T47D (cell line): ENCODE measurements at regions not wholly inside any gene's neighbourhood (a gene's known extent, or its start where the extent isn't known, plus 50 kb on each side); places are given as distances from the start of the nearest gene placed in this dataset.
"Not testable (repeated sequence)": the region's sequence is repeated elsewhere in the genome, so short reads cannot be mapped to it uniquely, and the experiment has no call there.

Source experiments
- DNase-seq, 2 experiments: peaks; one replicate each; pipeline versions ENCODE4 v3.0.0 to v3.0.0-alpha.2; 2011 to 2012; ENCODE audit warnings: low read depth in 1 of 2, low spot score in 1 of 2
- JUND ChIP-seq: IDR thresholded peaks from 2 replicates; pipeline ENCODE4 v1.6.1; 2012; ENCODE audit warnings: low read depth
- in situ Hi-C: cut with HindIII; loops from 2 replicates; pipeline ENCODE4 v1.10.0; 2016; ENCODE audit warnings: low sequenced_read_pairs, low pct_unique_long_range_greater_than_20kb

- in situ Hi-C loops: no loop called here
- no peak for TF ChIP-seq JUND
- no peak for DNase-seq
Measured at GRCh38 chr2:126952216-126952615, 53.5 kb downstream of the TEX51 start.

- in situ Hi-C loops: no loop called here
Measured at GRCh38 chr2:126953483-126953882, 54.8 kb downstream of the TEX51 start.

GRCh38 chr2:126954831-126955230 lies 56.1 kb downstream of the TEX51 start:
- DNase-seq: no peak
- TF ChIP-seq JUND: no peak
- in situ Hi-C loops: no loop called here

More at GRCh38 chr2:126953483-126953882, 54.8 kb downstream of the TEX51 start:
- no peak for TF ChIP-seq JUND
- DNase-seq: no peak

GRCh38 chr2:126956773-126957172 lies 58.1 kb downstream of the TEX51 start:
- DNase-seq, in situ Hi-C loops: not testable (repeated sequence)

GRCh38 chr2:126963390-126963789 lies 64.7 kb downstream of the TEX51 start:
- in situ Hi-C loops: no loop called here
- no peak for DNase-seq
- no peak for TF ChIP-seq JUND

GRCh38 chr2:126966601-126967000 lies 67.9 kb downstream of the TEX51 start:
- TF ChIP-seq JUND: no peak
- no peak for DNase-seq
- in situ Hi-C loops: no loop called here

GRCh38 chr2:126970583-126970982 lies 71.9 kb downstream of the TEX51 start:
- no peak for TF ChIP-seq JUND
- in situ Hi-C loops: no loop called here
- no peak for DNase-seq

GRCh38 chr2:126971162-126971480 lies 72.4 kb downstream of the TEX51 start:
- TF ChIP-seq JUND: no peak
- DNase-seq: no peak
- in situ Hi-C loops: no loop called here

GRCh38 chr2:126971481-126972278 lies 73.0 kb downstream of the TEX51 start:
- TF ChIP-seq JUND: no peak
- peak; percentile 84 to 86 for DNase-seq
- in situ Hi-C loops: no loop called here

- TF ChIP-seq JUND: no peak
- in situ Hi-C loops: no loop called here
- DNase-seq: no peak
Measured at GRCh38 chr2:126972279-126972626, 73.6 kb downstream of the TEX51 start.

- in situ Hi-C loops: no loop called here
- no peak for TF ChIP-seq JUND
- DNase-seq: no peak
Measured at GRCh38 chr2:126973745-126974144, 75.1 kb downstream of the TEX51 start.

- no peak for DNase-seq
- in situ Hi-C loops: no loop called here
- TF ChIP-seq JUND: no peak
Measured at GRCh38 chr2:126975671-126976655, 77.3 kb downstream of the TEX51 start.

- no peak for TF ChIP-seq JUND
- no peak for DNase-seq
- in situ Hi-C loops: no loop called here
Measured at GRCh38 chr2:126976721-126977328, 78.1 kb downstream of the TEX51 start.
